SK-N-SH treated with all-trans-retinoic acid at 6 μM for 48 hours (cell line): ENCODE measurements at regions not wholly inside any gene's neighbourhood (a gene's known extent, or its start where the extent isn't known, plus 50 kb on each side); places are given as distances from the start of the nearest gene placed in this dataset.

ENCODE experiments used
- ATAC-seq: fragments of 200-7000 bp; cut with Tn5 transposase; 3 replicates; pipeline ENCODE4 v1.9.1; 2020; ENCODE audit warnings: mild to moderate bottlenecking, moderate library complexity
- BACH2 ChIP-seq: fragments of 250-450 bp; sonication (Bioruptor Pico); IDR thresholded peaks from 2 replicates; pipeline ENCODE4 v1.9.0; 2021; ENCODE audit warnings: mild to moderate bottlenecking, borderline replicate concordance
- CREB5 ChIP-seq: fragments of 250-450 bp; sonication (Bioruptor Pico); IDR thresholded peaks from 2 replicates; pipeline ENCODE4 v1.5.1; 2020; ENCODE audit warnings: low read depth, mild to moderate bottlenecking, moderate library complexity
- CSRNP3 ChIP-seq: fragments of 250-450 bp; sonication (Bioruptor Pico); IDR thresholded peaks from 2 replicates; pipeline ENCODE4 v1.5.1; 2021; ENCODE audit warnings: mild to moderate bottlenecking, moderate library complexity
- ESRRG ChIP-seq: fragments of 250-450 bp; sonication (Bioruptor Pico); IDR thresholded peaks from 2 replicates; pipeline ENCODE4 v1.6.1; 2021; ENCODE audit warnings: mild to moderate bottlenecking
- ISL1 ChIP-seq: fragments of 250-450 bp; sonication (Bioruptor Pico); IDR thresholded peaks from 2 replicates; pipeline ENCODE4 v2.1.2; 2022; ENCODE audit warnings: mild to moderate bottlenecking, moderate library complexity
- OSR1 ChIP-seq: fragments of 250-450 bp; sonication (Bioruptor Pico); IDR thresholded peaks from 2 replicates; pipeline ENCODE4 v1.8.0; 2022; ENCODE audit warnings: moderate library complexity, mild to moderate bottlenecking, inconsistent platforms
- PATZ1 ChIP-seq: fragments of 250-450 bp; sonication (Bioruptor Pico); IDR thresholded peaks from 2 replicates; pipeline ENCODE4 v1.8.0; 2020; ENCODE audit warnings: mild to moderate bottlenecking, moderate library complexity, borderline replicate concordance
- POU6F1 ChIP-seq: fragments of 250-450 bp; sonication (Bioruptor Pico); IDR thresholded peaks from 2 replicates; pipeline ENCODE4 v1.8.0; 2021; ENCODE audit warnings: low read depth, mild to moderate bottlenecking, moderate library complexity, borderline replicate concordance
- PPARA ChIP-seq: fragments of 250-450 bp; sonication (Bioruptor Pico); IDR thresholded peaks from 2 replicates; pipeline ENCODE4 v1.5.0; 2020; ENCODE audit warnings: mild to moderate bottlenecking, borderline replicate concordance
- SNAI2 ChIP-seq: fragments of 250-450 bp; sonication (Bioruptor Pico); IDR thresholded peaks from 2 replicates; pipeline ENCODE4 v1.5.0; 2020; ENCODE audit warnings: mild to moderate bottlenecking, moderate library complexity
- TCF4 ChIP-seq: fragments of 250-450 bp; sonication (Bioruptor Pico); IDR thresholded peaks from 2 replicates; pipeline ENCODE4 v1.8.0; 2021; ENCODE audit warnings: mild to moderate bottlenecking, moderate library complexity, borderline replicate concordance
- TOX ChIP-seq: fragments of 250-450 bp; sonication (Bioruptor Pico); IDR thresholded peaks from 2 replicates; pipeline ENCODE4 v1.8.0; 2021; ENCODE audit warnings: mild to moderate bottlenecking, moderate library complexity, borderline replicate concordance
- TSHZ2 ChIP-seq: fragments of 250-450 bp; sonication (Bioruptor Pico); IDR thresholded peaks from 2 replicates; pipeline ENCODE4 v1.5.0; 2020; ENCODE audit warnings: mild to moderate bottlenecking, moderate library complexity
- ZC3H10 ChIP-seq: fragments of 250-450 bp; sonication (Bioruptor Pico); IDR thresholded peaks from 2 replicates; pipeline ENCODE4 v1.5.1; 2021; ENCODE audit warnings: mild to moderate bottlenecking, moderate library complexity
- ZFP3 ChIP-seq: fragments of 250-450 bp; sonication (Bioruptor Pico); IDR thresholded peaks from 2 replicates; pipeline ENCODE4 v1.5.0; 2020; ENCODE audit warnings: mild to moderate bottlenecking, moderate library complexity
- ZNF565 ChIP-seq: fragments of 450-650 bp; formaldehyde crosslinking; conservative IDR thresholded peaks from 2 replicates; pipeline ENCODE4 v1.5.0; 2020; ENCODE audit warnings: low read depth, mild to moderate bottlenecking, moderate library complexity
- ZNF70 ChIP-seq: fragments of 450-650 bp; formaldehyde crosslinking; IDR thresholded peaks from 2 replicates; pipeline ENCODE4 v1.5.0; 2020; ENCODE audit warnings: mild to moderate bottlenecking, moderate library complexity
- ZNF8 ChIP-seq: fragments of 450-650 bp; formaldehyde crosslinking; IDR thresholded peaks from 2 replicates; pipeline ENCODE4 v1.5.0; 2020; ENCODE audit warnings: mild to moderate bottlenecking, moderate library complexity

- no peak for TF ChIP-seq ESRRG (CRISPR knock-in tag)
- no peak for TF ChIP-seq ISL1 (CRISPR knock-in tag)
- TF ChIP-seq ZC3H10 (CRISPR knock-in tag): no peak
- no peak for TF ChIP-seq PPARA (CRISPR knock-in tag)
- no peak for TF ChIP-seq TSHZ2 (CRISPR knock-in tag)
- TF ChIP-seq CREB5 (CRISPR knock-in tag): no peak
- TF ChIP-seq ZNF565 (CRISPR knock-in tag): no peak
- no peak for TF ChIP-seq ZFP3 (CRISPR knock-in tag)
- TF ChIP-seq TCF4: no peak
- TF ChIP-seq POU6F1 (CRISPR knock-in tag): no peak
- ATAC-seq: no peak
Measured at GRCh38 chr6:40689185-40689584, 102.0 kb upstream of the LRFN2 start.

GRCh38 chr6:40688214-40688761 lies 101.1 kb upstream of the LRFN2 start:
- TF ChIP-seq ESRRG (CRISPR knock-in tag) (no peak), CSRNP3 (CRISPR knock-in tag) (no peak), ZNF8 (CRISPR knock-in tag) (no peak), PATZ1 (CRISPR knock-in tag) (no peak)

GRCh38 chr6:40685862-40686261 lies 98.7 kb upstream of the LRFN2 start:
- TF ChIP-seq OSR1: no peak
- TF ChIP-seq POU6F1 (CRISPR knock-in tag): no peak
- ATAC-seq: no peak

More at GRCh38 chr6:40688214-40688761, 101.1 kb upstream of the LRFN2 start:
- no peak for ATAC-seq

- no peak for ATAC-seq
- TF ChIP-seq ZC3H10 (CRISPR knock-in tag): no peak
- no peak for TF ChIP-seq PATZ1 (CRISPR knock-in tag)
- TF ChIP-seq OSR1: no peak
- TF ChIP-seq CSRNP3 (CRISPR knock-in tag): no peak
- no peak for TF ChIP-seq TOX (CRISPR knock-in tag)
- TF ChIP-seq ZNF70 (CRISPR knock-in tag): no peak
- no peak for TF ChIP-seq ZNF565 (CRISPR knock-in tag)
- no peak for TF ChIP-seq SNAI2
- no peak for TF ChIP-seq POU6F1 (CRISPR knock-in tag)
- no peak for TF ChIP-seq BACH2 (CRISPR knock-in tag)
Measured at GRCh38 chr6:40681622-40682021, 94.5 kb upstream of the LRFN2 start.
